Activated B cell treated with CpG ODN at 0.5 μM for 24 hours (primary cell): ENCODE measurements at regions not wholly inside any gene's neighbourhood (a gene's known extent, or its start where the extent isn't known, plus 50 kb on each side); places are given as distances from the start of the nearest gene placed in this dataset.
"Not testable (repeated sequence)": the region's sequence is repeated elsewhere in the genome, so short reads cannot be mapped to it uniquely, and the experiment has no call there.

ENCODE experiments used
- ATAC-seq: fragments of 200-7000 bp; cut with Tn5 transposase; one replicate; pipeline ENCODE4 v1.10.0; 2021; ENCODE audit warnings: low read depth, mild to moderate bottlenecking, moderate library complexity
- CTCF ChIA-PET: fragments of 350-600 bp; sonication (Branson Sonifier 250); formaldehyde crosslinking; loops from one replicate; lab custom pipeline; 2021; ENCODE audit warnings: antibody characterized with exemption; lab: Charles Lee
- POLR2A ChIA-PET: fragments of 350-600 bp; sonication (Branson Sonifier 250); formaldehyde crosslinking; loops from one replicate; lab custom pipeline; 2021; ENCODE audit warnings: antibody characterized with exemption; lab: Charles Lee
- DNase-seq: peaks from one replicate; pipeline ENCODE4 v3.0.0; 2022
- H3K27ac Mint-ChIP-seq: one replicate; pipeline ENCODE4 v1.8.0; 2020; ENCODE audit warnings: mixed read lengths
- H3K27me3 Mint-ChIP-seq: one replicate; pipeline ENCODE4 v1.8.0; 2021; ENCODE audit warnings: mixed read lengths
- H3K36me3 Mint-ChIP-seq: one replicate; pipeline ENCODE4 v1.8.0; 2021; ENCODE audit warnings: low read depth, mixed read lengths
- H3K4me1 Mint-ChIP-seq: one replicate; pipeline ENCODE4 v1.8.0; 2021; ENCODE audit warnings: mixed read lengths
- H3K4me3 Mint-ChIP-seq: one replicate; pipeline ENCODE4 v1.8.0; 2020; ENCODE audit warnings: mild to moderate bottlenecking, mixed read lengths
- H3K9me3 Mint-ChIP-seq: one replicate; pipeline ENCODE4 v1.8.0; 2020; ENCODE audit warnings: mixed read lengths
- intact Hi-C: fragments of 100-400 bp; cut with micrococcal nuclease; formaldehyde crosslinking; loops from one replicate; pipeline ENCODE4 v1.15.1; 2024
- TF ChIP-seq, protein P1 (sequence below): fragments of 200-600 bp; IDR thresholded peaks from one replicate; pipeline ENCODE4 v1.8.0; 2022; ENCODE audit warnings: antibody characterized with exemption, mild to moderate bottlenecking

- POLR2A ChIA-PET = no interaction called here
- Mint-ChIP-seq H3K4me1 (peaks cover 9% of the 10 kb centered on the region), H3K27me3 (no peaks in the 10 kb centered on the region)
Observed at GRCh38 chr4:11069581-11070211, 359.0 kb downstream of the HS3ST1 start.

DNA sequence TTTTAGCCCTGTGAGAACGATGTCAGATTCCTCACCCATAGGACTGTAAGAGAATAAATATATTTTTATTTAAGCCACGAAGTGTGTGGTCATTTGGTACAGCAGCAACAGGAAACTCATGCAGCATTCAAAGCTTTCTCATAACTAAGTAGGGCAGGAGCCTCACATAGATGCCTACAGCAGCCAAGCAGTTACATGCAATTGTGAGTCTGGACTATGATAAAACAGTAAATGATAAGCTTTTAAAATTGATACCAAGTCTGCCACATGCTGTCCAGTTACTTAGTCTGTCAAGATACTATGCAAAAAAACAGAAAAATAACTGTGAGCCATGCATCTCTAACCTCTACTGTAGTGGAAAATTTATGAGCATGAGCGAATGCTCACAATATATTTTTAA is 359.6 kb downstream of the HS3ST1 start:
- intact Hi-C loops = no loop called here
- H3K27ac Mint-ChIP-seq = no peak overlapping the region
- H3K36me3 Mint-ChIP-seq = no peaks in the 10 kb centered on the region
- DNase-seq (no peak), ATAC-seq (no peak)
- no peaks in the 10 kb centered on the region for H3K27me3 Mint-ChIP-seq
- ChIA-PET POLR2A (no interaction called here), CTCF (no interaction called here)
- no peak overlapping the region for H3K4me3 Mint-ChIP-seq
- TF ChIP-seq, protein P1, sequence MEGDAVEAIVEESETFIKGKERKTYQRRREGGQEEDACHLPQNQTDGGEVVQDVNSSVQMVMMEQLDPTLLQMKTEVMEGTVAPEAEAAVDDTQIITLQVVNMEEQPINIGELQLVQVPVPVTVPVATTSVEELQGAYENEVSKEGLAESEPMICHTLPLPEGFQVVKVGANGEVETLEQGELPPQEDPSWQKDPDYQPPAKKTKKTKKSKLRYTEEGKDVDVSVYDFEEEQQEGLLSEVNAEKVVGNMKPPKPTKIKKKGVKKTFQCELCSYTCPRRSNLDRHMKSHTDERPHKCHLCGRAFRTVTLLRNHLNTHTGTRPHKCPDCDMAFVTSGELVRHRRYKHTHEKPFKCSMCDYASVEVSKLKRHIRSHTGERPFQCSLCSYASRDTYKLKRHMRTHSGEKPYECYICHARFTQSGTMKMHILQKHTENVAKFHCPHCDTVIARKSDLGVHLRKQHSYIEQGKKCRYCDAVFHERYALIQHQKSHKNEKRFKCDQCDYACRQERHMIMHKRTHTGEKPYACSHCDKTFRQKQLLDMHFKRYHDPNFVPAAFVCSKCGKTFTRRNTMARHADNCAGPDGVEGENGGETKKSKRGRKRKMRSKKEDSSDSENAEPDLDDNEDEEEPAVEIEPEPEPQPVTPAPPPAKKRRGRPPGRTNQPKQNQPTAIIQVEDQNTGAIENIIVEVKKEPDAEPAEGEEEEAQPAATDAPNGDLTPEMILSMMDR = no peak
- H3K9me3 Mint-ChIP-seq = no peaks in the 10 kb centered on the region
- H3K4me1 Mint-ChIP-seq = peaks cover 8% of the 10 kb centered on the region

More at GRCh38 chr4:11069581-11070211, 359.0 kb downstream of the HS3ST1 start:
- Mint-ChIP-seq H3K27ac (no peak overlapping the region), H3K9me3 (no peaks in the 10 kb centered on the region), H3K36me3 (no peaks in the 10 kb centered on the region), H3K4me3 (no peak overlapping the region)
- CTCF ChIA-PET = no interaction called here
- TF ChIP-seq, protein P1 = no peak
- intact Hi-C loops = no loop called here
- ATAC-seq (no peak), DNase-seq (no peak)

DNA sequence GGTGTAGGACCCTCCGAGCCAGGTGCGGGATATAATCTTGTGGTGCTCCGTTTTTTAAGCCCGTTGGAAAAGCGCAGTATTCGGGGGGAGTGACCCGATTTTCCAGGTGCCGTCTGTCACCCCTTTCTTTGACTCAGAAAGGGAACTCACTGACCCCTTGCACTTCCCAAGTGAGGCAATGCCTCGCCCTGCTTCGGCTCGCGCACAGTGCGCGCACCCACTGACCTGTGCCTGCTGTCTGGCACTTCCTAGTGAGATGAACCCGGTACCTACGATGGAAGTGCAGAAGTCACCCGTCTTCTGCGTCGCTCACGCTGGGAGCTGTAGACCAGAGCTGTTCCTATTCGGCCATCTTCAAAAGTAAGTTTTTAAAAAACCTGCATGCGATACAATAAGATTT is 362.1 kb downstream of the HS3ST1 start:
- DNase-seq, H3K4me1 Mint-ChIP-seq, H3K36me3 Mint-ChIP-seq, POLR2A ChIA-PET, intact Hi-C loops, ATAC-seq, H3K27me3 Mint-ChIP-seq, H3K9me3 Mint-ChIP-seq, H3K27ac Mint-ChIP-seq, CTCF ChIA-PET: not testable (repeated sequence)
- H3K4me3 Mint-ChIP-seq = peak overlapping the region; percentile 19

DNA sequence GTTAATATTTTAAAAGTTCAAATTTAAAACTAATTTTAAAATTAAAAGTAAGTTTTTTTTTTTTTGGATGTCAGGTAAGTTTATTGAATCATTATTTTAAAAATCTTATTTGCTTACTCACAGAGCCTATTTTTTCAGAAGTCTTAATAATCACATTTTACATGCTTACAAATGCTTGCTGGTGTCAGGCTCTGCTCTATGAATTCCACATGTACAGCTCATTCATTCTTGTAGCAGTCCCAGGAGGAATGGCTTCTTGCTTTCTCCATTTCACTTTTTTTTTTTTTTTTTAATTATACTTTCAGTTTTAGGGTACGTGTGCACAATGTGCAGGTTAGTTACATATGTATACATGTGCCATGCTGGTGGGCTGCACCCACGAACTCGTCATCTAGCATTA is 368.1 kb downstream of the HS3ST1 start:
- H3K27ac Mint-ChIP-seq, H3K36me3 Mint-ChIP-seq, H3K9me3 Mint-ChIP-seq, intact Hi-C loops, H3K4me3 Mint-ChIP-seq, DNase-seq, H3K27me3 Mint-ChIP-seq, H3K4me1 Mint-ChIP-seq, CTCF ChIA-PET, POLR2A ChIA-PET, ATAC-seq: not testable (repeated sequence)

- intact Hi-C loops, POLR2A ChIA-PET, H3K36me3 Mint-ChIP-seq, H3K27ac Mint-ChIP-seq, H3K9me3 Mint-ChIP-seq, H3K4me3 Mint-ChIP-seq, CTCF ChIA-PET, H3K27me3 Mint-ChIP-seq, H3K4me1 Mint-ChIP-seq, DNase-seq, ATAC-seq: not testable (repeated sequence)
Observed at GRCh38 chr4:11054937-11055336, 370.4 kb upstream of the CLNK start.

DNA sequence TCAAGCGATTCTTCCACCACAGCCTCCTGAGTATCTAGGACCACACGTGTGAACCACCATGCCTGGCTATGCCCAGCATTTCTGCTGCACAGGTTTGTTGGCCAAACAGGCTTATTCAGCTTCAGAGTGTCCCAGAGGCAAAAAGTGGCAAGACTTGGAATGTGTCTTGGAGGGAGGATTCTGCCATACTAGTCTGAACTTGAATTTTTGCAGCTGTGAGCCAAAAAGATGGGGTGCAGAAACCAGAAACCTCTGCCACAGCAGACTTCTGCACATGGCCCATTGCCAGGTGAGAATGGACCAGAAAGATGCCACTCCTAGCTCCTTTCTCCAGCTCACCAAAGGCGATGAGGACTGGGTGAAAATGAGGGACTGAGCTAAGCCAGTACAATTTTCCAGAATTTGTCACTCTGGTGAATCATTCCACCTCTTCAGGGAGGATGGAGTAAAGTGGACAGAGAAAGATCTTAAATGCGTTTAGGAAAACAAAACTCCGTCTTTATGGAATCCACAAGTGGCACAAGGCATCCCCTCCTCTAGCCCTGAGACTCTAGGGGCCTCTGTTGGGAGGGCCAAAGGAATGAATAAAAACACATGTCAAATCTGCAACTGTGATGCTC is 369.1 kb upstream of the CLNK start:
- intact Hi-C loops = no loop called here
- H3K4me1 Mint-ChIP-seq = no peaks in the 10 kb centered on the region
- ATAC-seq (no peak), DNase-seq (no peak)
- no peaks in the 10 kb centered on the region for H3K36me3 Mint-ChIP-seq
- H3K9me3 Mint-ChIP-seq = no peaks in the 10 kb centered on the region
- CTCF ChIA-PET = no interaction called here
- H3K27ac Mint-ChIP-seq = no peak overlapping the region
- H3K27me3 Mint-ChIP-seq = no peaks in the 10 kb centered on the region
- H3K4me3 Mint-ChIP-seq = no peak overlapping the region
- TF ChIP-seq, protein P1 = no peak
- POLR2A ChIA-PET = no interaction called here
